Endothelial cell (in vitro differentiated cells): ENCODE measurements at regions not wholly inside any gene's neighbourhood (a gene's known extent, or its start where the extent isn't known, plus 50 kb on each side); places are given as distances from the start of the nearest gene placed in this dataset.

Source experiments
- DNase-seq: peaks from one replicate; pipeline ENCODE4 v3.0.0; 2021; ENCODE audit warnings: low spot score
- H3K27ac Mint-ChIP-seq: one replicate; pipeline ENCODE4 v1.8.0; 2021; ENCODE audit warnings: mixed read lengths, inconsistent platforms; ENCODE audit not compliant: unreplicated experiment
- H3K27me3 Mint-ChIP-seq: one replicate; pipeline ENCODE4 v1.8.0; 2021; ENCODE audit warnings: mild to moderate bottlenecking, moderate library complexity, mixed read lengths, inconsistent platforms; ENCODE audit not compliant: unreplicated experiment
- H3K36me3 Mint-ChIP-seq: one replicate; pipeline ENCODE4 v1.8.0; 2021; ENCODE audit warnings: mild to moderate bottlenecking, low read depth, mixed read lengths, inconsistent platforms; ENCODE audit not compliant: unreplicated experiment
- H3K4me1 Mint-ChIP-seq: one replicate; pipeline ENCODE4 v1.8.0; 2021; ENCODE audit warnings: mild to moderate bottlenecking, mixed read lengths, inconsistent platforms; ENCODE audit not compliant: unreplicated experiment
- H3K4me3 Mint-ChIP-seq: one replicate; pipeline ENCODE4 v1.8.0; 2021; ENCODE audit warnings: mild to moderate bottlenecking, mixed read lengths, inconsistent platforms; ENCODE audit not compliant: unreplicated experiment
- H3K9me3 Mint-ChIP-seq: one replicate; pipeline ENCODE4 v1.8.0; 2021; ENCODE audit warnings: mixed read lengths, inconsistent platforms; ENCODE audit not compliant: unreplicated experiment
- TF ChIP-seq, protein P1 (sequence below): fragments of 200-600 bp; sonication (generic); IDR thresholded peaks from one replicate; pipeline ENCODE4 v1.5.0; 2021; ENCODE audit warnings: antibody characterized with exemption; ENCODE audit not compliant: unreplicated experiment

DNA sequence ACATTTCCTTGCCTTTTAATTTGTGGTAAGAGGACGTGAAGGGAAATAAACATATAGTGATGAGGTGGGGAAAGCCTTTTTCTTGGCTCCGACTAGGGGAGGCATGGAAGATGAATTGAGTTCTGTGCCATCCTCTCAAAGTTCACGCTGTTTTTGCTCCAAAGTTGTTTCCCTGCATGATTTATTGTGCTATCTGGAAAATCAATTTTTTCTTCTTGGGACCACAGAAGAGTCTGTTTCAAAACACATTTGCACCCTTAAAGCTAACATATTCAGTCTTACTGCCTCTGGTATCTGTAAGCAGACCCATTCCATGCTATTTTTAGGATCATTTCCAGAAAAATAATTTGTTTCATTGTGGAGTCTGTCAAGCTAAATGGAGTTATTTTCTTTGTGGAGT is 57.6 kb upstream of the KCNG1 start:
- Mint-ChIP-seq H3K9me3 (no peaks in the 10 kb centered on the region), H3K4me1 (peaks cover 10% of the 10 kb centered on the region), H3K36me3 (no peaks in the 10 kb centered on the region), H3K27me3 (peaks cover 3% of the 10 kb centered on the region), H3K27ac (no peak overlapping the region), H3K4me3 (no peak overlapping the region)
- no peak for DNase-seq
- TF ChIP-seq, protein P1, sequence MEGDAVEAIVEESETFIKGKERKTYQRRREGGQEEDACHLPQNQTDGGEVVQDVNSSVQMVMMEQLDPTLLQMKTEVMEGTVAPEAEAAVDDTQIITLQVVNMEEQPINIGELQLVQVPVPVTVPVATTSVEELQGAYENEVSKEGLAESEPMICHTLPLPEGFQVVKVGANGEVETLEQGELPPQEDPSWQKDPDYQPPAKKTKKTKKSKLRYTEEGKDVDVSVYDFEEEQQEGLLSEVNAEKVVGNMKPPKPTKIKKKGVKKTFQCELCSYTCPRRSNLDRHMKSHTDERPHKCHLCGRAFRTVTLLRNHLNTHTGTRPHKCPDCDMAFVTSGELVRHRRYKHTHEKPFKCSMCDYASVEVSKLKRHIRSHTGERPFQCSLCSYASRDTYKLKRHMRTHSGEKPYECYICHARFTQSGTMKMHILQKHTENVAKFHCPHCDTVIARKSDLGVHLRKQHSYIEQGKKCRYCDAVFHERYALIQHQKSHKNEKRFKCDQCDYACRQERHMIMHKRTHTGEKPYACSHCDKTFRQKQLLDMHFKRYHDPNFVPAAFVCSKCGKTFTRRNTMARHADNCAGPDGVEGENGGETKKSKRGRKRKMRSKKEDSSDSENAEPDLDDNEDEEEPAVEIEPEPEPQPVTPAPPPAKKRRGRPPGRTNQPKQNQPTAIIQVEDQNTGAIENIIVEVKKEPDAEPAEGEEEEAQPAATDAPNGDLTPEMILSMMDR: no peak

DNA sequence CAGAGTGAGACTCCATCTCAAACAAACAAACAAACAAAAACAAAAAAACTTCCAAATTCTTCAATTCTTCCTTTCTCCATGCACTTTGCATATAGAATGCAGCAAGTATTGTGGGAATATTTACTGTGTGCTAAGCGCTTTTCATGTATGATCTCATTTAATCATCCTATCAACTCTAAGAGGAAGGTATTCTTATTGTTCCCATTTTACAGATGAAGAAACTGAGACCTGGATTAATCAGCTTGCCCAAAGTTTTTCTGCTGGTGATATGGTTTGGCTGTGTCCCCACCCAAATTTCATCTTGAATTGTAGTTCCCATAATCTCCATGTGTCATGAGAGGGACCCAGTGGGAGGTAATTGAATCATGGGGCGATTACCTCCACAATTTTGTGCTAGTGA is 56.6 kb upstream of the KCNG1 start:
- Mint-ChIP-seq H3K4me3 (no peak overlapping the region), H3K27ac (no peak overlapping the region), H3K36me3 (no peaks in the 10 kb centered on the region), H3K9me3 (no peaks in the 10 kb centered on the region), H3K27me3 (peaks cover 5% of the 10 kb centered on the region), H3K4me1 (peaks cover 10% of the 10 kb centered on the region)
- no peak for DNase-seq
- TF ChIP-seq, protein P1: no peak

DNA sequence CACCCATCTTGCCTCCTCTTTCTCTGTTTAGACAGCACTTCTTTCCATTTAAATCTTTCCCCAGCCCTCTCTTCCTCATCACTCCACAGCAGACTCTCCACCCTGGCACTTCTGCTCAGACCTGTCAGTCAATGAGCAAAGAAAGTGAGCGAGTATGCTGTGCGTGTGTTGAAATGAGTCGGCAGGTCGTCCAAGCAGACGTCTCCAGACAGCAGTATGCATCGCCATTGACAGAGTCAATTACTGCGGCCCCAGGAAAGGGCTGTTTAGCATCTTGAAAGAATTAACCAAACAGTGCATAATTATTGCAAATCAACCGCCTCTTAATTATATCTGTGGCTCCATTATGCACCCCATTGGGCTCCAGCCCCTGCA is 54.8 kb upstream of the KCNG1 start:
- TF ChIP-seq, protein P1: no peak
- Mint-ChIP-seq H3K4me3 (no peak overlapping the region), H3K4me1 (peaks cover 10% of the 10 kb centered on the region), H3K27me3 (peaks cover 9% of the 10 kb centered on the region), H3K9me3 (no peaks in the 10 kb centered on the region), H3K27ac (no peak overlapping the region), H3K36me3 (peaks cover 2% of the 10 kb centered on the region)
- DNase-seq: no peak

DNA sequence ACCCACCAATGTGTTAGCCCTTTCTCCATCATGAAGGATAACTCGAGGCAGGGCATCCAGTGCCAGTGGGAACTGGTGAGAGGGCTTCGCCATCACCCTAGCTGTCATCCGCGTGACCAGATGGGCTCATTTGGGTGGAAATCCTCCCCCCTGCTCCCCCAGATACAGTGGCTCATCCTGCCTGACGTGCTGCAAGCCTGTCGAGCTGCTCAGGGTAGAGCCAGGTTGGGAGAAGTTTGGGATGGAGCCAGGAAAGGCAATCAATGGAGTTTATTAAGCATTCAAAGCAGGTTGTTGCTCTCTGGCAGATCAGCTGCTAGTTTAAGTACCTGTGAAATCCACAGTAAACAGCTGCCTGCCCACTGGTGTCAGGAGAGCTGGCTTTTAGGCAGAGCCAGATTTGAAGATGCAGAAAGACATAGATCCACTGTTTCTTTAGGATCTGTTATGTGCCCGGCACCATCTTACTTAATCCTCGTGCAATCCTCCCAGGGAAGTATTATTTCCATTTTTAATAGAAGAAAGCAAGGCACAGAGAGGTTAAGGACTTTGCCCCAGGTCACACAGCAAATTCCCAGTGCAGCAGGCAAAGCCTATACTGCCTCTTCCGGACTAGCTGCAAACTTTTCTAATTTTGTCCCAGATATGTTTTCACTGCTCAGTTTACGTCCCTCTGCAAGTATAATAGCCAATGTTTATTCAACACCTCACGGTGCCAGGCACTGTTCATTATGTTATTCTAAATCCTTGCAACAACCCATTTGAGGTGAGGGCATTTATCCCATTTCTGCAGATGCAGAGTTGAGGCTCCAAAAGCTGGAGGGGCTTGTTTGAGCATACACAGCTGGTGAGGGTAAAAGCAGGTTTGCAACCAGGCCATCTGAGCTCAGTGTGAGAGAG is 54.1 kb upstream of the KCNG1 start:
- peaks cover 2% of the 10 kb centered on the region for H3K36me3 Mint-ChIP-seq
- peaks cover 10% of the 10 kb centered on the region for H3K4me1 Mint-ChIP-seq
- no peak overlapping the region for H3K4me3 Mint-ChIP-seq
- no peak for DNase-seq
- H3K9me3 Mint-ChIP-seq: no peaks in the 10 kb centered on the region
- TF ChIP-seq, protein P1: no peak
- H3K27me3 Mint-ChIP-seq: peaks cover 8% of the 10 kb centered on the region
- no peak overlapping the region for H3K27ac Mint-ChIP-seq

DNA sequence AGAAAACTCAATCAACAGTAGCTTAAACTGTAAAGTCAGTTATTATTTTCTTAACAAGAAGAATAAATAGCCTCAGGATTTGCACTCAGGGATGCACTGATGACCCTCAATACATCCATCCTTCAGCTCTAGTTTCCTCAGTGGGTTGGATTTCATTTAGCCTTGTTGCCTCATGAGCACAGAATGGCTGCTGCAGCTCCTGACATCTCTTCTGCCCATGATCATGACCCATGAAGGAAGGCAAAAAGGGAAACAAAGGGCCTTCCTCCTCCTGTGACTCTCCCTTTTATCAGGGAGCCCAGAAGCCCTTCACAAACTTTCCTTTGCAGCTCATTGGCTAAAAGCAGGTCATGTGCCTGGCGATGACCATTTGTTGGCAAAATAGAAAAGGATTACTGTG is 51.2 kb upstream of the KCNG1 start:
- DNase-seq: no peak
- H3K36me3 Mint-ChIP-seq: peaks cover 2% of the 10 kb centered on the region
- H3K9me3 Mint-ChIP-seq: no peaks in the 10 kb centered on the region
- no peak overlapping the region for H3K4me3 Mint-ChIP-seq
- peaks cover 8% of the 10 kb centered on the region for H3K27me3 Mint-ChIP-seq
- peaks cover 10% of the 10 kb centered on the region for H3K4me1 Mint-ChIP-seq
- TF ChIP-seq, protein P1: no peak
- no peak overlapping the region for H3K27ac Mint-ChIP-seq
